Stomach (tissue), 8 donors: ENCODE measurements at regions not wholly inside any gene's neighbourhood (a gene's known extent, or its start where the extent isn't known, plus 50 kb on each side); places are given as distances from the start of the nearest gene placed in this dataset.

Source experiments
- DNase-seq, 2 donors: peaks; one replicate each; pipeline versions ENCODE4 v3.0.0 to v3.0.0-alpha.2; 2013 to 2019
- H3K27ac ChIP-seq, 5 donors: fragments of 200-600 bp in 4 of 5; sonication (generic) in 4 of 5; one replicate each; pipeline ENCODE4 v1.5.1; 2013 to 2019; ENCODE audit warnings: mild to moderate bottlenecking in 1 of 5, moderate library complexity in 1 of 5
- H3K27me3 ChIP-seq, 3 donors: fragments of 200-600 bp; sonication (generic); one replicate each; pipeline ENCODE4 v1.5.1; 2017 to 2019; ENCODE audit warnings: mixed run types in 1 of 3
- H3K36me3 ChIP-seq, 4 donors: fragments of 200-600 bp; sonication (generic); 1 replicate in 3 of 4; 2 replicates in 1 of 4; pipeline ENCODE4 v1.5.1; 2016 to 2019
- H3K4me1 ChIP-seq, 4 donors: fragments of 200-600 bp; sonication (generic); one replicate each; pipeline ENCODE4 v1.5.1; 2016 to 2019
- H3K4me3 ChIP-seq, 4 donors: fragments of 200-600 bp; sonication (generic) in 3 of 4; one replicate each; pipeline ENCODE4 v1.5.1; 2016 to 2019; ENCODE audit warnings: mild to moderate bottlenecking in 1 of 4
- H3K9me3 ChIP-seq, 4 donors: fragments of 200-600 bp; sonication (generic); one replicate each; pipeline ENCODE4 v1.5.1; 2016 to 2019
- EP300 ChIP-seq: sonication (generic); formaldehyde crosslinking; IDR thresholded peaks from one replicate; pipeline ENCODE4 v1.6.1; 2017; ENCODE audit warnings: antibody characterized with exemption
- POLR2A ChIP-seq, 4 donors: fragments of 450-650 bp; IDR thresholded peaks; one replicate each; pipeline ENCODE4 v1.6.1; 2016; ENCODE audit warnings: antibody characterized with exemption in 4 of 4, control low read depth in 2 of 4, mild to moderate bottlenecking in 1 of 4, moderate library complexity in 1 of 4
- POLR2AphosphoS5 ChIP-seq, 3 donors: sonication (generic); formaldehyde crosslinking; IDR thresholded peaks; one replicate each; pipeline ENCODE4 v1.6.1; 2016; ENCODE audit warnings: antibody characterized with exemption in 3 of 3
- WGBS, 5 donors: extraction: QIAGEN DNeasy Blood & Tissue Kit in 3 of 5; methylation state at CpG; one replicate each; pipeline versions ENCODE4 v1.1.5 to v1.1.7; 2013 to 2018; 5-methylcytosine and 5-hydroxymethylcytosine counted together
- intact Hi-C: fragments of 100-400 bp; cut with DNase I; formaldehyde crosslinking; loops from one replicate; pipeline ENCODE4 v1.15.1; 2023; ENCODE audit warnings: low total_unique reads
- TF ChIP-seq, protein P1 (sequence below), 7 experiments: fragments of 450-650 bp in 4 of 7; fragments of 200-600 bp in 3 of 7; sonication (generic) in 3 of 7; IDR thresholded peaks; one replicate each; pipeline ENCODE4 v1.5.1; 2016 to 2019; ENCODE audit warnings: antibody characterized with exemption in 7 of 7, control low read depth in 2 of 7, mild to moderate bottlenecking in 1 of 7
- donor health status: healthy with polysubstance abuse.
- donor health status: Bipolar disorder and iron deficiency.
- donor health status: healthy.

DNA sequence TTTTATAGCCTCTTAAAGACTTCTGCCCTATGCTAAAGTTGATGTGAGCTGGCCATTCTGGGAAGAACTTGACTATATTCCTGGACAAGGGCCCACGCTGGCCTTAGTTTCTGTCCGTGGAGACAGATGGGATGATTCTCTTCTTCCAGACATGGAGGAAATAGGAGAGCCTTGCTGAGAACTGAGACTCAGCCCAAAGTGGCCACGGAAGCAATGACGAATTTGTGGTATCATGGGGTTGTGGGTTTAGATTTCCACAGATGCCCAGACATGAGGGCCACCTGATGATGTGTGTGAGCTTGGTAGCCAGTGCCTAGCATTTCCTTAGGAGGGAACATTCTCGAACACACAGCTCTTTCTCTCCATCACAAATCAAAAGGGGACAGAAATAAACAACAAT is 309.1 kb downstream of the NSG2 start:
- WGBS, 5 donors, result 51 to 88% (median 72%) methylated on average over 5 of the region's 5 CpGs
- no peak for DNase-seq
- H3K4me1 ChIP-seq, result no peaks in the 10 kb centered on the region
- no peak overlapping the region for H3K27ac ChIP-seq
- no peaks in the 10 kb centered on the region for H3K9me3 ChIP-seq
- no peaks in the 10 kb centered on the region for H3K36me3 ChIP-seq
- TF ChIP-seq, protein P1, sequence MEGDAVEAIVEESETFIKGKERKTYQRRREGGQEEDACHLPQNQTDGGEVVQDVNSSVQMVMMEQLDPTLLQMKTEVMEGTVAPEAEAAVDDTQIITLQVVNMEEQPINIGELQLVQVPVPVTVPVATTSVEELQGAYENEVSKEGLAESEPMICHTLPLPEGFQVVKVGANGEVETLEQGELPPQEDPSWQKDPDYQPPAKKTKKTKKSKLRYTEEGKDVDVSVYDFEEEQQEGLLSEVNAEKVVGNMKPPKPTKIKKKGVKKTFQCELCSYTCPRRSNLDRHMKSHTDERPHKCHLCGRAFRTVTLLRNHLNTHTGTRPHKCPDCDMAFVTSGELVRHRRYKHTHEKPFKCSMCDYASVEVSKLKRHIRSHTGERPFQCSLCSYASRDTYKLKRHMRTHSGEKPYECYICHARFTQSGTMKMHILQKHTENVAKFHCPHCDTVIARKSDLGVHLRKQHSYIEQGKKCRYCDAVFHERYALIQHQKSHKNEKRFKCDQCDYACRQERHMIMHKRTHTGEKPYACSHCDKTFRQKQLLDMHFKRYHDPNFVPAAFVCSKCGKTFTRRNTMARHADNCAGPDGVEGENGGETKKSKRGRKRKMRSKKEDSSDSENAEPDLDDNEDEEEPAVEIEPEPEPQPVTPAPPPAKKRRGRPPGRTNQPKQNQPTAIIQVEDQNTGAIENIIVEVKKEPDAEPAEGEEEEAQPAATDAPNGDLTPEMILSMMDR (IDR thresholded peaks at IDR 0.05), result no peak
- TF ChIP-seq POLR2AphosphoS5 (IDR thresholded peaks at IDR 0.05), result no peak
- TF ChIP-seq POLR2A (IDR thresholded peaks at IDR 0.05), result no peak
- no peak for TF ChIP-seq EP300
- H3K27me3 ChIP-seq, result no peaks in the 10 kb centered on the region
- intact Hi-C loops, result no loop called here
- H3K4me3 ChIP-seq, result no peak overlapping the region

DNA sequence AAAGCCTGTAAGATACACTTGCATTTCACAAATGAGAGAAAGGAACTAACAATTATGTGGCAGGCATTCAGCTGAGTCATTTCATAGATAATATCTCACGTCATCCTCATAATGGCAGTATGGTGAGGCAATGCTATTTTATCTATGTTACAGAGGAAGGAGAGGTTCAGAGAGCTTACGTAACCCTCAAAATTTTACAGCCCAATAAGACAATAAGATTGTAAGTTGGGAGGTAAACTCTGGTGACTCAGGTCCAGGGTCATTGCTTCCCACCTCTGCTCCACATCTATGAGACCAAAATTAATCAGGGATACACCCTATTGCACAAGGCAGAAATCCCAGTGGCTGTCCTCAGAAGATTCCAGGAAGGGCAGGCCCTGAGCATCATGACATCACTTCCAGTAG is 309.7 kb downstream of the NSG2 start:
- TF ChIP-seq POLR2A (IDR thresholded peaks at IDR 0.05), result no peak
- TF ChIP-seq, protein P1 (IDR thresholded peaks at IDR 0.05), result no peak
- TF ChIP-seq EP300, result no peak
- no peak for TF ChIP-seq POLR2AphosphoS5 (IDR thresholded peaks at IDR 0.05)
- Histone ChIP-seq H3K27ac (no peak overlapping the region), H3K4me1 (no peaks in the 10 kb centered on the region), H3K27me3 (no peaks in the 10 kb centered on the region), H3K36me3 (no peaks in the 10 kb centered on the region), H3K9me3 (no peaks in the 10 kb centered on the region), H3K4me3 (no peak overlapping the region)
- WGBS, 5 donors, result 54 to 75% (median 64%) methylated on average over 2 of the region's 2 CpGs
- no peak for DNase-seq
- intact Hi-C loops, result no loop called here

DNA sequence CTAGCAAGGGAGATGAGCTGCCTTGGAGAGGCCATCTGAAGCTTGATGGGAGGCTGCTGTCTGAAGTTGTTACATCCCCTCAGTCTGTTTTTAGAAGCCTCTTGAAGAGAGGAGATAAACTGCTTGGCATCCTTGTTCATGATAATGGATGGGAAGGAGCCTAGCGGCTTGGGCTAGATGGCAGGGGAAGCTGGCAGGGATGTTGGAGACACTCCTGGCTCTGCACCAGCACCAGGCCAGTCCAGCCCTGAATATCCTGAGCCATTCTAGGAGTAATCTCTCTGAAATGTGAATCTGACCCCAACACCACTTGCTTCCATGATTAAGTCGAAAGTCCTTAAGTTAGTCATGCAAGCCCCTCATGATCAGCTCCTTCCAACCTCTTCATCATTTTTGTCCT is 310.5 kb downstream of the NSG2 start:
- H3K27me3 ChIP-seq, result no peaks in the 10 kb centered on the region
- 80 to 100% (median 95%) methylated on average over 2 of the region's 2 CpGs for WGBS, 5 donors
- intact Hi-C loops, result no loop called here
- no peak overlapping the region for H3K27ac ChIP-seq
- no peaks in the 10 kb centered on the region for H3K4me1 ChIP-seq
- no peaks in the 10 kb centered on the region for H3K36me3 ChIP-seq
- no peak for DNase-seq
- no peak overlapping the region for H3K4me3 ChIP-seq
- TF ChIP-seq POLR2A (IDR thresholded peaks at IDR 0.05) (no peak), EP300 (no peak), POLR2AphosphoS5 (IDR thresholded peaks at IDR 0.05) (no peak)
- no peaks in the 10 kb centered on the region for H3K9me3 ChIP-seq

DNA sequence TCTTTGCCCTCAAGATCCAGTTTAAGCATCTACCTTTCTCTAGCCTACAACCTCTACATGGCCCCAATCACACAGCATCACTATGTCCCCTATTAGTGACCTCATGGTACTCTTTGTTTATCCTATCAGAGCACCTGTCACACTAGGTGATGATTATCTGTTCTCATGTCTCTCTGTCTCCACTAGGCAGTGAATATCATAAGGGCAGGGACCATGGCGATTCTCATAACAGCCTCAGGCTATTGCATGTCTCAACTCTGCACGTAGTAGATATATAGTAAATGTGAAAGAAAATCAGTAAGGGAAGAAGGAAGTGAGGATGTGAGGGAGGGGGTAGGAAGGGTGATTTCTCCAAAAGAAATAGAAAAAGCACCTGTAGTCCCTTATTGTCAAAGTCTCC is 311.0 kb downstream of the NSG2 start:
- DNase-seq, result no peak
- intact Hi-C loops, result no loop called here
- H3K36me3 ChIP-seq, result no peaks in the 10 kb centered on the region

DNA sequence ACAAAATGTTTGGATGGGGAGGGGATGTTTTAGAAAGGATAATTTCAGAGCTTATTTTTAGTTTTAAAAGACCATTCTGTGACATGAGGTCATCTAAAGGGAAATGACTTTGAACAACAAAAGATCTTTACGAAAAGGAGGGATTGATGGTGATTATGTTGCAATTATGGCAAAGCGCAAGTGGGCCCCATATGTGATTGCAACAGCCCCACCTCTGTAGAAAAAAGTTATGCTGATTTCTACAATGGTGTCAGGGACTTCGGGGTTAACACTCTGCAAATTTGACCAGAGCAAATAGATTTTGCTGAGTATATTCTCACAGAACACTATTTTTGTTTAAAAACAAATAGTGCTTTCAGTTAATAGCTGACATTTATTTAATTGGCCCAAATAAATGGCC is 312.8 kb downstream of the NSG2 start:
- Histone ChIP-seq H3K4me3 (no peak overlapping the region), H3K4me1 (no peaks in the 10 kb centered on the region), H3K27me3 (no peaks in the 10 kb centered on the region), H3K36me3 (no peaks in the 10 kb centered on the region), H3K27ac (no peak overlapping the region), H3K9me3 (peaks cover 0 to 13% (median 8%) of the 10 kb centered on the region in 4 donors)
- TF ChIP-seq POLR2AphosphoS5 (IDR thresholded peaks at IDR 0.05) (no peak), POLR2A (IDR thresholded peaks at IDR 0.05) (no peak)
- TF ChIP-seq, protein P1 (IDR thresholded peaks at IDR 0.05), result no peak
- no peak for DNase-seq
- WGBS, 5 donors, result 41 to 64% (median 55%) methylated on average over 3 of the region's 3 CpGs
- intact Hi-C loops, result no loop called here

More for the DNA sequence above, 311.0 kb downstream of the NSG2 start:
- Histone ChIP-seq H3K27ac (no peak overlapping the region), H3K4me3 (no peak overlapping the region), H3K27me3 (no peaks in the 10 kb centered on the region), H3K4me1 (no peaks in the 10 kb centered on the region), H3K9me3 (no peaks in the 10 kb centered on the region)
- TF ChIP-seq POLR2AphosphoS5 (IDR thresholded peaks at IDR 0.05) (no peak), POLR2A (IDR thresholded peaks at IDR 0.05) (no peak), EP300 (no peak)
- TF ChIP-seq, protein P1 (IDR thresholded peaks at IDR 0.05), result no peak
- 80 to 91% (median 88%) methylated on average over 2 of the region's 2 CpGs for WGBS, 5 donors
